GM12878 (cell line): ENCODE measurements at regions not wholly inside any gene's neighbourhood (a gene's known extent, or its start where the extent isn't known, plus 50 kb on each side); places are given as distances from the start of the nearest gene placed in this dataset. TPM values are rescaled to one million over a fixed set of nuclear protein-coding genes. Genes with fewer than 3 reads are reported as not detected.

Source experiments
- small RNA-seq: library from RNA; depleted of rRNA; stranded (forward); fragments of <200 nt; gene quantifications from one replicate; pipeline ENCODE3, GENCODE V24; 2014

Small RNA genes lying in the stretch of these regions (small RNA-seq; reads per million reads assigned to genes)
- gene AC245291.3 (not detected), gene IGLVVII-41-1 (not detected)
